Adrenal gland (tissue), 9 donors: ENCODE measurements at regions not wholly inside any gene's neighbourhood (a gene's known extent, or its start where the extent isn't known, plus 50 kb on each side); places are given as distances from the start of the nearest gene placed in this dataset.

Experiments
- DNase-seq, 7 donors: peaks; one replicate each; pipeline ENCODE4 v3.0.0-alpha.2; 2019 to 2020
- H3K27ac ChIP-seq, 5 donors: fragments of 200-600 bp; sonication (generic) in 4 of 5; 1 replicate in 3 of 5; 2 replicates in 2 of 5; pipeline versions ENCODE4 v1.5.1 to v1.8.0; 2016 to 2020; ENCODE audit warnings: mild to moderate bottlenecking in 1 of 5
- H3K27me3 ChIP-seq: fragments of 200-600 bp; 2 replicates; pipeline ENCODE4 v1.8.0; 2021
- H3K36me3 ChIP-seq, 2 donors: fragments of 200-600 bp; replicated peaks in 1 of 2; 1 replicate in 1 of 2; 2 replicates in 1 of 2; pipeline versions ENCODE4 v1.5.1 to v1.8.0; 2018 to 2022
- H3K4me1 ChIP-seq, 2 donors: fragments of 200-600 bp; replicated peaks in 1 of 2; 1 replicate in 1 of 2; 2 replicates in 1 of 2; pipeline versions ENCODE4 v1.5.1 to v1.8.0; 2018 to 2021
- H3K4me3 ChIP-seq, 4 donors: fragments of 200-600 bp; sonication (generic) in 3 of 4; one replicate each; pipeline ENCODE4 v1.5.1; 2016 to 2018
- H3K9me3 ChIP-seq, 3 donors: fragments of 200-600 bp; sonication (generic) in 1 of 3; replicated peaks in 1 of 3; 1 replicate in 2 of 3; 2 replicates in 1 of 3; pipeline versions ENCODE4 v1.5.1 to v1.8.0; 2016 to 2021
- CTCF ChIP-seq, 6 experiments: fragments of 450-650 bp in 4 of 6; fragments of 200-600 bp in 2 of 6; sonication (generic) in 1 of 6; IDR thresholded peaks; 1 replicate in 5 of 6; 2 replicates in 1 of 6; pipeline versions ENCODE4 v1.5.1 to v1.8.0; 2016 to 2021; ENCODE audit warnings: antibody characterized with exemption in 6 of 6, mild to moderate bottlenecking in 2 of 6, moderate library complexity in 1 of 6
- POLR2A ChIP-seq, 2 donors: fragments of 450-650 bp; IDR thresholded peaks; one replicate each; pipeline ENCODE4 v1.6.1; 2017; ENCODE audit warnings: antibody characterized with exemption in 2 of 2, mild to moderate bottlenecking in 2 of 2, moderate library complexity in 1 of 2
- WGBS, 4 donors: extraction: QIAGEN DNeasy Blood & Tissue Kit in 2 of 4; methylation state at CpG; one replicate each; pipeline versions ENCODE4 v1.1.5 to v1.1.7; 2013 to 2017; 5-methylcytosine and 5-hydroxymethylcytosine counted together
- intact Hi-C, 2 donors: fragments of 100-400 bp; cut with DNase I; formaldehyde crosslinking; loops; one replicate each; pipeline versions ENCODE4 v1.14.1 to v1.15.0; 2022 to 2023
- donor health status: healthy with polysubstance abuse.
- donor health status: Bipolar disorder and iron deficiency.
- donor health status: DM: yes; HTN: yes; CAD: no.
- donor health status: DM: no; HTN: no; CAD: no.
- donor health status: DM: no; HTN: no; CAD: no.

- H3K27me3 ChIP-seq = no peaks in the 10 kb centered on the region
- intact Hi-C loops = no loop called here
- H3K4me3 ChIP-seq = no peak overlapping the region
- WGBS, 4 donors = 75 to 91% (median 86%) methylated on average over 1 to 3 of the region's 3 CpGs
- H3K4me1 ChIP-seq = peaks cover 0 to 17% of the 10 kb centered on the region in 2 donors
- no peaks in the 10 kb centered on the region for H3K36me3 ChIP-seq
- no peak overlapping the region for H3K27ac ChIP-seq
- no peak for DNase-seq
- no peaks in the 10 kb centered on the region for H3K9me3 ChIP-seq
- TF ChIP-seq CTCF (IDR thresholded peaks at IDR 0.05) (no peak), POLR2A (IDR thresholded peaks at IDR 0.05) (no peak)
Observed at GRCh38 chr15:39354189-39354588, 226.7 kb upstream of the THBS1 start.

GRCh38 chr15:39357480-39358268 is 223.2 kb upstream of the THBS1 start:
- DNase-seq = no peak
- peaks cover 0 to 17% of the 10 kb centered on the region in 2 donors for H3K4me1 ChIP-seq
- intact Hi-C loops = no loop called here

DNA sequence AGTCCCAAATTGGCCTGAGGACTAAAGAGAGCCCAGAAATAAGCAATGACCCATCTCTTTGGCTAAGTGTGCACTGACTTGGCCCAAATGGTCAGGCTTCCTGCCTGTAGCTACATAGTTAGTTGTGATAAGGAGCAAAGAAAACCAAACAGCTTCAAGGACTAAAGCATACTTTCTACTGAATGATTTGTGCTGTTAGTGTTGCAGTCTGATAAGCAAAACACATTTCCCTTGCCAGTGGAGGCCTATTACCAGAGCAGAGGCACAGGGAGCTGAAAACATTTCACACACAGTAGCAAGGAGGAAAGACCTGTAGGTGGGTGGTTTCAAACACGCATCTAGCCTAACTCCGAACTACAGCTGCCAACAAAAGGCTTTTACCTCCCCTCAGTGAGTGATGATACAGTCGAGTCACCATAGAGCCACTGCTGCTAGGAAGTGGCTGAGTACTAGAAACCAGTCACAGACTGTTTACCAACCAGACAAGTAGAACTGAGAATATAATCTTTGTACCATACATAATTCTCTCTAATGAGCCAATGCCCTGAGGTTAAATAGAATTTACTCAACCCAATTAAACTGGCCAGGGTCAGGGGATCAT is 222.3 kb upstream of the THBS1 start:
- WGBS, 4 donors = 12 to 40% (median 33%) methylated on average over 3 of the region's 3 CpGs
- TF ChIP-seq CTCF (IDR thresholded peaks at IDR 0.05) (no peak), POLR2A (IDR thresholded peaks at IDR 0.05) (no peak)
- H3K27me3 ChIP-seq = no peaks in the 10 kb centered on the region
- H3K4me3 ChIP-seq = no peak overlapping the region
- intact Hi-C loops = no loop called here
- peak overlapping the region in 2 of 5 donors; percentile 38 to 78 for H3K27ac ChIP-seq
- H3K36me3 ChIP-seq = no peaks in the 10 kb centered on the region
- no peaks in the 10 kb centered on the region for H3K9me3 ChIP-seq
- peaks cover 0 to 17% of the 10 kb centered on the region in 2 donors for H3K4me1 ChIP-seq
- peak in 6 of 7 donors; percentile 33 to 66 (median 38) for DNase-seq

More at GRCh38 chr15:39357480-39358268, 223.2 kb upstream of the THBS1 start:
- TF ChIP-seq POLR2A (IDR thresholded peaks at IDR 0.05) = no peak
- no peak for TF ChIP-seq CTCF (IDR thresholded peaks at IDR 0.05)
- WGBS, 4 donors = 60 to 64% (median 60%) methylated on average over 8 of the region's 8 CpGs
- Histone ChIP-seq H3K27ac (peak overlapping the region in 2 of 5 donors; percentile 38 to 78), H3K9me3 (no peaks in the 10 kb centered on the region), H3K36me3 (no peaks in the 10 kb centered on the region), H3K4me3 (no peak overlapping the region), H3K27me3 (no peaks in the 10 kb centered on the region)

DNA sequence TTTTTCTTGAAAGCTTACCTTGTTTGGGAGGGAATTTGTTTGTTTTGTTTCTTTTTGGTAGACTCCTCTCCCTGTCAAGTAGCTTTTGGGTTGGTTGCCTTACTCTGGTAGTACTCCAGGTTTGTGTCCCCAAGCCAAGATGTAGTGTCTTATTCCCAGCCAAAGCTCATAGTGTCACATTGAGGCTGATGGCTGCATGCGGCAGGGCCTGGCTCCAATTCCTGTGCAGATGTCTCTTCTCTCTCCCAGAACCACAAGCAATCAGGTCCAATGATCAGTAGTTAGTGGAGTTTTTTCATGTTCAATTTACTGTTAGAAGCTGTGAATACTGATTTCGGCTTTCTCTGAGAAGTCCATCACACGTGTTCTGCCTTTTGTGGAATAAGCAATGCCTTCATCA is 221.1 kb upstream of the THBS1 start:
- no peak for DNase-seq
- H3K27ac ChIP-seq = no peak overlapping the region
- 57 to 83% (median 65%) methylated on average over 3 of the region's 3 CpGs for WGBS, 4 donors
- intact Hi-C loops = no loop called here
- H3K27me3 ChIP-seq = no peaks in the 10 kb centered on the region
- no peaks in the 10 kb centered on the region for H3K36me3 ChIP-seq
- H3K9me3 ChIP-seq = no peaks in the 10 kb centered on the region
- TF ChIP-seq CTCF (IDR thresholded peaks at IDR 0.05) (no peak), POLR2A (IDR thresholded peaks at IDR 0.05) (no peak)
- peaks cover 0 to 17% of the 10 kb centered on the region in 2 donors for H3K4me1 ChIP-seq
- H3K4me3 ChIP-seq = no peak overlapping the region
